Stomach (tissue), 4 donors: ENCODE measurements at regions not wholly inside any gene's neighbourhood (a gene's known extent, or its start where the extent isn't known, plus 50 kb on each side); places are given as distances from the start of the nearest gene placed in this dataset.

ENCODE experiments used
- CTCF ChIP-seq, 7 experiments: fragments of 450-650 bp in 4 of 7; fragments of 200-600 bp in 3 of 7; sonication (generic) in 3 of 7; IDR thresholded peaks; one replicate each; pipeline ENCODE4 v1.5.1; 2016 to 2019; ENCODE audit warnings: antibody characterized with exemption in 7 of 7, control low read depth in 2 of 7, mild to moderate bottlenecking in 1 of 7
- POLR2AphosphoS5 ChIP-seq, 3 donors: sonication (generic); formaldehyde crosslinking; IDR thresholded peaks; one replicate each; pipeline ENCODE4 v1.6.1; 2016; ENCODE audit warnings: antibody characterized with exemption in 3 of 3

GRCh38 chr5:75964008-75964407 is 119.2 kb upstream of the SV2C start:
- no peak for TF ChIP-seq POLR2AphosphoS5 (IDR thresholded peaks at IDR 0.05)
- no peak for TF ChIP-seq CTCF (IDR thresholded peaks at IDR 0.05)
